ENCODE measurements at regions not wholly inside any gene's neighbourhood (a gene's known extent, or its start where the extent isn't known, plus 50 kb on each side); places are given as distances from the start of the nearest gene placed in this dataset.
"Not testable (repeated sequence)": the region's sequence is repeated elsewhere in the genome, so short reads cannot be mapped to it uniquely, and the experiment has no call there.

DNA sequence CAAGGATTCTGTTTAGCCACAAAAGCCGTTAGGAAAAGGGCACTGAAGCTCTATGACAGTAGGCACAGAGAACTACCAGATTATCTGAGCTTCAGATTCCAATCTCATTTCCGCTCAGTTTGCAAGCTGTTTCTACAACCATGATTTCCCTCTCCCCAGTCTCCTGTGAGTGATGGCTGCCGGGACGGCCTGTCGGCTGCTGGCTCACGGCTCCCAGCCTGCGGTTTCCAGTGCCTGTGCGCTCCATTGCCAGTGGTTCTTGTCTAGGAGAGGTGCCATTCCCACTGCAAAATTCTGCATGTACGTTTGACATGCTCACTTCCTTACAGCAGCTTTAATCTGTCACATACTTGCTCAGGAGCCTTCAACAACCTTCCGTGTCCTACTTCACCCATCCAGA, 429.1 kb upstream of the FRG1 start:
- Mint-ChIP-seq H3K4me1 (no peaks in the 10 kb centered on the region), H3K27ac (no peak overlapping the region), H3K9me3 (peaks cover 5 to 6% of the 10 kb centered on the region in 2 donors), H3K4me3 (no peak overlapping the region), H3K27me3 (no peaks in the 10 kb centered on the region)
- ATAC-seq = no peak
- no peak for DNase-seq

DNA sequence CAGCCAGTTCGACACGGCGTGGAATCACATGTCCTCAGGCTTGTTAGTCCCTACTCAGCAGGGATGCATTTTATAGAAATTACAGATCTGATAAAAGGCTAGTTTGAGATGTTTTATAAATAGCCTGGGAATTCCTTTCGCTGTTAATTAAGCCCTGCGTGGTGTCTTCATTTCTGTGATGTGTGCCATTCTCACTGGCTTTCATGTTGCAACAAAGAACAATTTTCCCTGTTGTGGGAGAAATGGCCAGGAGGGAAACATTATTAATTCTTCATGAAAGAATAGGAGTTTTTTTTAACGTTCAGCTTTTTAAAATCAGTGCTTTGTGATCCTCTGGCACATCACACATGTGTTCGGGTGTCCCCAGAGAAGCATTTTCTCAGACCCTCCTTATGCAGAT, 427.3 kb upstream of the FRG1 start:
- Mint-ChIP-seq H3K4me3 (no peak overlapping the region), H3K27ac (no peak overlapping the region), H3K4me1 (no peaks in the 10 kb centered on the region), H3K27me3 (no peaks in the 10 kb centered on the region), H3K9me3 (peaks cover 5 to 6% of the 10 kb centered on the region in 2 donors)
- DNase-seq = no peak
- no peak for ATAC-seq

DNA sequence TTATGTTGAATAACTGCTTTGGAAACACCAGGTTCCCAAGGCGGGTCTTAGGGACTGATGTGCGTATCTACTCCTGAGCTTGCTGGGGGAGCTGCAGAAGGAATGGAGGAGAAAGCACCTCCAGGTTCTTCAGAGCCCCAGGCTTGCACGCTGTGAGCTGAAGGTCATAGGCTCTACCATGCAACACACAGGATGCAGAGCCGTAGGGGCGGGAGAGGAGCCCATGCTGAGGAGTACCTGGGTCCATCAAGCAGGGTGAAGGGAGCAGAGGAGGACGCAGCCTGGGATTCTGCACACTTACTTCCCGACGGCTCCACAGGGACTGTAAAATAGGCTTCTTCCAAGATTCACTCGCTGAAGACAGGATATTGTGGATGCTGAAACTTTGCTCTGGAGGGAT, 426.5 kb upstream of the FRG1 start:
- H3K4me1 Mint-ChIP-seq = no peaks in the 10 kb centered on the region
- H3K27me3 Mint-ChIP-seq = no peaks in the 10 kb centered on the region
- no peak for ATAC-seq
- H3K27ac Mint-ChIP-seq = peak overlapping the region in 1 of 2 donors; percentile 27
- DNase-seq = no peak
- no peak overlapping the region for H3K4me3 Mint-ChIP-seq
- H3K9me3 Mint-ChIP-seq = peaks cover 5 to 6% of the 10 kb centered on the region in 2 donors

DNA sequence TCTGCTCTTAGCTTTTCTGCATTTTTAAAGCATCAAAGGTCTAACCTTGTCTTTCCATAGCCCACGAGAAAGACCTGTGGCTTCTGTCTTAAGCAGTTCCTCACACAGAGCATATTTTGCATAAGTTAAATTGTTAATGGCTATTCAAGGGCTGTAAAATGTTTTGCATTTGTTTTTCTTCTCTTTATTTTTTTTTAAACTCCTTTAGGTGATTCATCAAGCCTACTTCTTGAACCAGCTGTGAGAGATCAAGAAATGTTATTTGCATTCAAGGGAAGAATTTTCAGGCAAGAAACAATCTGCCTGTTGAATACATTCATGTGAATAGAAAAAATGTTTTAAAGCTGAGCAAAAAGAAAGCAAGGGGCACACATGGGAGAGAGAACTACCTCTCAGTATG, 423.8 kb upstream of the FRG1 start:
- H3K27ac Mint-ChIP-seq = no peak overlapping the region
- no peaks in the 10 kb centered on the region for H3K4me1 Mint-ChIP-seq
- DNase-seq (no peak), ATAC-seq (no peak)
- H3K4me3 Mint-ChIP-seq = no peak overlapping the region
- peaks cover 0 to 6% of the 10 kb centered on the region in 2 donors for H3K9me3 Mint-ChIP-seq
- H3K27me3 Mint-ChIP-seq = no peaks in the 10 kb centered on the region

DNA sequence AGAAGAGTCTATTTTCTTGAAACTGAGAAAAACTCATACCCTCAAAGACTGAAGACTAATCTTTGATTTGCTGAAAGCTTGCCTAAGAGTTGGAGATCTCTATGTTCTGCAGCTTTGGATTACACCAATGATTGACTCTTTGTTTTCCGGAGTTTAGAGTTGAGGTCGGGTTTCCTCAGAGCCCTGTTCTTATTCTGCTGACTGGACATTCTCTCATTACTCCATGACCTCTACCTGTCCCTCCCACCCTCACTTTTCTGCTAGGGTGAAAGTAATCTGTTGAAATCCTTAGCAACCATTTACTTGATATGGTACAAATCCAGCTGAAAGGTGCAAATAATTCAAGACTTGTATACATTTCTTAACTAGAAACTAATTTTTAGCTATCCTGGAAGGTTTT, 421.5 kb upstream of the FRG1 start:
- Mint-ChIP-seq H3K27me3 (no peaks in the 10 kb centered on the region), H3K27ac (no peak overlapping the region)

DNA sequence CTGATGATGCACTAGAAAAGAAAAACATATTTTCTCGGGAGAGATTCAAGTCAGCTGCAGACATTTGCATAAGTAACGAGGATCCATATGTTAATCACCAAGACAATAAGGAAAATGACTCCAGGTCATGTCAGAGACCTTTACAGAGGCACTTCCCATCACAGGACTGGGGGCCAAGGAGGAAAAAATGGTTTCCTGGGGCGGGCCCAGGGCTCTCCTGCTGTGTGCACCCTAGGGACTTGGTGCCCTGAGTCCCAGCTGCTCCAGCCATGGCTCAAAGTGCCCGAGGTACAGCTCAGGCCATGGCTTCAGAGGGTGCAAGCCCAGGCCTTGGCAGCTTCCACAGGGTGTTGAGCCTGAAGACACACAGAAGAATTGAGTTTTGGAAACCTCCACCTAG, 415.4 kb upstream of the FRG1 start:
- Mint-ChIP-seq H3K27me3 (no peaks in the 10 kb centered on the region), H3K27ac (no peak overlapping the region), H3K4me1 (no peaks in the 10 kb centered on the region), H3K4me3 (no peak overlapping the region), H3K9me3 (peaks cover 12 to 27% of the 10 kb centered on the region in 2 donors)
- DNase-seq = no peak
- no peak for ATAC-seq

More for the DNA sequence above, 421.5 kb upstream of the FRG1 start:
- Mint-ChIP-seq H3K4me1 (no peaks in the 10 kb centered on the region), H3K4me3 (no peak overlapping the region), H3K9me3 (peaks cover 3% of the 10 kb centered on the region in 2 donors)
- DNase-seq (no peak), ATAC-seq (no peak)

DNA sequence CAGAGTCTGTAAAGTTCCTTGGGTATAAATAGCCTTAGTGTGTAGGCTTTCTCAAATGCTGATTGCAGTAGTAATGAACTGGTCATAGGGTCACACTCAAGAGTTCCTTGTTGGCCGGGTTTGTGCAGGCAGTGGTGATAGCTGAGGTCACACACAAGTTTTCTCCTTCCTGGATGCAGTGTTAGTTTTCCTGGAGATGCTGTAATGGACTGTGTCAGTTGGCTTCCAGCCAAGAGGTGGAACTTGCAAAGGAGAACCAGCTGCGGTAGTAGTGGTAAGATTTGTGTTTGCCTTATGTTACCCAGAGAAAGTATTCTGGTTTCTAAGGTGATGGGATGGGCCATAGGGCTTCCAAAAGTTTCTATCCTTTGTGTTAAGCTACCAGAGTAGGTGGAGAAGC, 409.8 kb upstream of the FRG1 start:
- no peaks in the 10 kb centered on the region for H3K4me1 Mint-ChIP-seq
- H3K27me3 Mint-ChIP-seq = no peaks in the 10 kb centered on the region
- H3K4me3 Mint-ChIP-seq = no peak overlapping the region
- DNase-seq = no peak
- no peak for ATAC-seq
- peaks cover 7 to 26% of the 10 kb centered on the region in 2 donors for H3K9me3 Mint-ChIP-seq
- no peak overlapping the region for H3K27ac Mint-ChIP-seq

DNA sequence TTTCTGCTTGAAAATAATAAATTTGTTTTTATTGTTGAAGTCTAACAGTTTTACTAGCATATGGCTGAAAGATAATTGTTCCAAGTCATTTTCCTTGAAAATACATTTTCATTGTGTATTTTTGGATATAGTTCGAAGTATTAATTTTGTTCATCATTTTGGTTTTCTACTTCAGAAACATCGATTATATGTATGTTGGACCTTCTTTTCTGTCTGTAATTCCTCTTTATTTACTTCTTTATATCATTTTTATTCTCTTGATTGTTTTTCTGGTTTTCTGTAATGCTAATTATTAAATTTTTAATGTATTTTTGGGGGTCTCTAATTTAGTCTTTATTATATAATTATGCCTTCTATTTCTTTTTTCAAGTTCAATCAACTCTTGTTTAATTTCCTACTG, 407.1 kb upstream of the FRG1 start:
- no peak overlapping the region for H3K4me3 Mint-ChIP-seq
- no peaks in the 10 kb centered on the region for H3K4me1 Mint-ChIP-seq
- H3K27me3 Mint-ChIP-seq = no peaks in the 10 kb centered on the region
- peaks cover 12 to 18% of the 10 kb centered on the region in 2 donors for H3K9me3 Mint-ChIP-seq
- H3K27ac Mint-ChIP-seq = no peak overlapping the region
- ATAC-seq (no peak), DNase-seq (no peak)

DNA sequence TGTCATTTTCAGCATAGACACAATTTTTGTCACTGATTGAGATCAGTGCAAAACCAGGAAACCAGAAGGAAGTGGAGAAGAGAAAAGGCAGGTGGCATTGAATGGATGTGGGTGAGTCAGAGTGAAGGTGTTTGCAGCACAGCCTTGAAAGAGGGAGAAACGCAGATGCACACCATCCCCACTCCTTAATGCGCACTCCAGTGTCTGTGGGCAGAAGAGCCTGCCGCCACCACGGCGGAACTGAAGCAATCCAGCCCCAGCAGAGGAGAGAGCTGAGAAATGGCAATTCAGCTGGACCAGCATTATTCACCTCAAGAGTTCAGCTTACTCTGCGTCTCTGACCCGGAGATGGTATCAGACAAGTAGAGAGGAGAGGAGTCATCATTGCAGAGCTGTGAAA, 393.1 kb upstream of the FRG1 start:
- DNase-seq (no peak), ATAC-seq (no peak)
- H3K4me3 Mint-ChIP-seq = no peak overlapping the region
- H3K4me1 Mint-ChIP-seq = no peaks in the 10 kb centered on the region
- no peak overlapping the region for H3K27ac Mint-ChIP-seq
- H3K9me3 Mint-ChIP-seq = peaks cover 0 to 7% of the 10 kb centered on the region in 2 donors
- H3K27me3 Mint-ChIP-seq = no peaks in the 10 kb centered on the region

DNA sequence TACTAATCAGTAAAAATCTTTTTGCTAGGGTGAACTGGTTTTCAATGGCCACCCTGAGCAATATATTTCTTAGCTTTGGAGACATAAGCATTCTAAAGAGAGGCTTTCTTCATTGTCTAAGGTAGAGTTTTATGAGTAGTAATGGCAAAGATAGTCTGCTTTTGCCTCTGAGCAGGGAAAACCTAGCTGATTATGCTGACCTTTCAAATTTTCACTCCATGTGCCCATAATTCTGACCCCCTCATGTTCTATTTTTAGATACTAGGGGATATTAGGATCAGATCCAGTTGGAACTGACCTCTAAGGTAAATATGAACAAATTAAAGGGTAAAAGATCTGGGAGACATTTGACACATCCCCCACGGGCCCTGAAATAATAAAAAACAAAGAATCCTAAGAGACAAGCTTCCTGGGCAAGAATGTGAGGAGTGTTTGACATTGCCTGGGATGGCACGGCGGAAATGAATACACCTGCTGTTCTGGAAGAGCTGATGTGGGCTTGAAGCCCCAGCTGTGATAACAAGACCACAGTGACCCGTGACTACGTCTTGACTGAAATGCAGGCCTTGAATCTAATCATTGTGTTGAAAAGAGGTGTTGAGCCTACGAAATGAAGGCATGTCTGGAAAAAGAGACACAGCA, 392.1 kb upstream of the FRG1 start:
- no peak for ATAC-seq
- Mint-ChIP-seq H3K4me3 (no peak overlapping the region), H3K27ac (no peak overlapping the region)

DNA sequence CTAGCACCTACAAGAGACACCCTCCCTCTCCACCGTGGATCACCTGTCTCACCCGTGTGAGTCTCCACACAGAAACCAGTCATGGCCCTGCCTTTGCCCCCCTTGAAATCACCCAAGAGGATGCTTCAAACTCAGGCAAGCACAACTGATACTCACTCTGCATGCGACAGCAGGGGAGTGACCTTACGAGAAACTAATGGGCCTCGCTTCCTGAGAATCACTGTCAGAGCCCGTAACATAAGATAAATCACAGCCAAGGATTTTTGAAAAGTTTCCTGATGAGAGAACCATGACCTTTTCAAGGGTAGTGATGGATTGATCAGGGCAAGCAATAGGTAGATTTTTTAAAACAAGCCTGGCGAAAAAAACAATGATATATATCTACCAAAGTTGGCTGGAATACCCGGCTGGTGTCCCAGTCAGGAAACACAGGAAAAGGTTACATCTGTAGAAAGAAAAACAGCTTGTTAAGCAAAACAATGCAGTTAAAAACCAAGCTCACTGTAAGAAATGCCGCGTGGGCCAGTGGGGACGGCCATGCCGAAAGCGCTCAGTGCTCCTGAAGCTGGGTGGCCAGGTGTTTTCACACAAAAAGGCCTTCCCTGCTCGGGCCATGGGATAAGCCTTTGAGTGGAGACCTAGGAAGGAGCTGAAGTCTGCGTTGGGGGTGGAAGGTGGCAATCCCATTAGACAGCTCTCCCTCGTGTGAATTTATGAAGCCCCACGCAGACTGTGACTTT, 388.6 kb upstream of the FRG1 start:
- not testable (repeated sequence) for H3K27ac Mint-ChIP-seq

More for the DNA sequence above, 392.1 kb upstream of the FRG1 start:
- DNase-seq = no peak
- H3K27me3 Mint-ChIP-seq = no peaks in the 10 kb centered on the region
- H3K9me3 Mint-ChIP-seq = peaks cover 0 to 7% of the 10 kb centered on the region in 2 donors
- H3K4me1 Mint-ChIP-seq = no peaks in the 10 kb centered on the region

DNA sequence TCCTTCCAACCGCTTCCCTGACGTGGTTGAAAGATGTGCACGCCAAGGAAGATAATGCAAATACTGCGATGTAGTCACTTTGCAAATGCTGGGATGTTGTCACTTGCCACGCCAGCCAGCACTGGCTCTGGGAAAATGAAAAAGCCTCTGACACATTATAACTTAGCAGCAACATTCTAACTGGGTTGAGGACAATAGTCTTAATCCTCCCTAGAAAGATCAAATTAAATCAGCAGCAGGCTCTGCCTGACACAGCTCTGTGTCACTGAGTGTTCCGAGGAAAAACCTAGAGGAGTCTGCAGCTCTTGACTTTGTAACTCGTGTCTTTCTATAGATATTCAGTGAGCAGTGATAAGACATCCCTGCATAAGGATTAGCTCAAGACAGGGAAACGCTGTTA, 380.1 kb upstream of the FRG1 start:
- not testable (repeated sequence) for H3K4me1 Mint-ChIP-seq, H3K27ac Mint-ChIP-seq, H3K27me3 Mint-ChIP-seq, ATAC-seq, H3K9me3 Mint-ChIP-seq, H3K4me3 Mint-ChIP-seq, DNase-seq

More for the DNA sequence above, 388.6 kb upstream of the FRG1 start:
- H3K4me3 Mint-ChIP-seq, H3K9me3 Mint-ChIP-seq, H3K27me3 Mint-ChIP-seq, DNase-seq, H3K4me1 Mint-ChIP-seq, ATAC-seq: not testable (repeated sequence)

DNA sequence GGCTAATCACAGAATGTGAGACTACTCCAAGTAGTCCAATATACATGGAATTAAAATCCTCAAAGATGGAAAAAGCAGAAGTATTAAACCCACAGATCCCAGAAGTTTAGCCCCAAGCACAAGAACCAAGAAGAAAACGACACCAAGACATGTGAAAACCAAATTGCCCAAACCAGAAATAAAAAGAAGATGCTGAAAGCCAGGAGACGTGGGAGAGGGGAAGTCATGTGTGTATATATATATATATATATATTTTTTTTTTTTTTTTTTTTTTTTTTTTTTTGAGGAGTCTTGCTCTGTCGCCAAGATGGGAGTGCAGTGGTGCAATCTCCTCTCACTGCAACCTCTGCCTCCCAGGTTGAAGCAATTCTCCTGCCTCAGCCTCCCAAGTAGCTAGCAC, 376.9 kb upstream of the FRG1 start:
- DNase-seq, H3K27me3 Mint-ChIP-seq, H3K4me1 Mint-ChIP-seq, ATAC-seq, H3K27ac Mint-ChIP-seq, H3K9me3 Mint-ChIP-seq, H3K4me3 Mint-ChIP-seq: not testable (repeated sequence)

DNA sequence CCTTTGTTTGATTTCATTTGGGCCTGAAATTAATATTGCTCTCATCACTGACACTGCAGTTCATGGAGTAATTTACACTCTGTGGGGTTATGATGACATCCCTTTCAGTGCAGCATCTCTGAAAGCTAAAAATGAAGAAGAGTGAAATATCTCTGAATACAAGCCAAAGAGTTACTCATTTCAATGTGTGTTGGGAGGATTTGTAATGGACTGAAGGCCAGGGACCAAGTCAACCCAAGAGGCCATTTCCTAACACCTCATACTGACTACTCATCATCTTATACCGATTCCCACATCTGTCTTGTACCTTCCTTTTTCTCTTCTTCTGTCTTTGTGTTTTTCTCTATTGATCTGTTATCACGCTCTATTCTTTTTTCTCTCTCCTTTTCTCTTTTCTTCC, 374.4 kb upstream of the FRG1 start:
- not testable (repeated sequence) for DNase-seq, H3K4me1 Mint-ChIP-seq, H3K27ac Mint-ChIP-seq, H3K27me3 Mint-ChIP-seq, H3K9me3 Mint-ChIP-seq, H3K4me3 Mint-ChIP-seq, ATAC-seq

DNA sequence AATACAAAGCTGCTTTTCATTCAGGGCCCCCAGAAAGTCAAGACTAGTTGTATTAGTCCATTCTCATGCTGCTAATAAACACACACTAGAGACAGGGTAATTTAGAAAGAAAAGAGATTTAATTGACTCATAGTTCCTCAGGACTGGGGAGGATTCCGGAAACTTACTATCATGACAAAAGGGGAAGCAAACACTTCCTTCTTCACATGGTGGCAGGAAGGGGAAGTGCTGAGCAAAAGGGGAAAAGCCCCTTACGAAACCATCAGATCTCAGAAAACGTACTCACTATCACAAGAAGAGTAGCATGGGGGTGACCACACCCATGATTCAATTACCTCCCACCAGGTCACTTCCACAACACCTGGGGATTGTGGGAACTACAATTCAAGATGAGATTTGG, 373.8 kb upstream of the FRG1 start:
- DNase-seq, H3K27ac Mint-ChIP-seq, ATAC-seq, H3K4me3 Mint-ChIP-seq, H3K9me3 Mint-ChIP-seq, H3K4me1 Mint-ChIP-seq, H3K27me3 Mint-ChIP-seq: not testable (repeated sequence)

DNA sequence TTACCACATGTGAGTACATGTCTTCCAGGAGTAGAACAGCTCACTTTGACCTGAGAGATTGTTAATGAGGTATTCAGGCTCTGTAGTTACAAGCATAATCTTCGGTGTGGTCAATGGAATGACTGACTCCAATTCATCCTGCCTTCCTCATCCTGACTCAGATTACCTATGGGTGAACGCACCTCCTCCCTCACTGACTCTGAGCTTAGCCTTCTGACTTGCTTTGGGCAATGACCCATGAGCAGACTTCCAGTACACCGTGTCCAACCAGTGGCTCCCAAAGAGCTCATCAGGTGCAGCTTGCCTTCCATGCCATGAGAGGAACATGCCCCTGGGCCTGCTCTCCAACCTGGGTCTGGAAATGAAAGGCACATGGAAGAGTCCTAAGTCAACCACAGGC, 361.0 kb upstream of the FRG1 start:
- not testable (repeated sequence) for ATAC-seq, H3K27me3 Mint-ChIP-seq, DNase-seq

More for the DNA sequence above, 361.0 kb upstream of the FRG1 start:
- H3K27ac Mint-ChIP-seq, H3K4me3 Mint-ChIP-seq, H3K4me1 Mint-ChIP-seq, H3K9me3 Mint-ChIP-seq: not testable (repeated sequence)
